ENCODE measurements at regions not wholly inside any gene's neighbourhood (a gene's known extent, or its start where the extent isn't known, plus 50 kb on each side); places are given as distances from the start of the nearest gene placed in this dataset.

DNA sequence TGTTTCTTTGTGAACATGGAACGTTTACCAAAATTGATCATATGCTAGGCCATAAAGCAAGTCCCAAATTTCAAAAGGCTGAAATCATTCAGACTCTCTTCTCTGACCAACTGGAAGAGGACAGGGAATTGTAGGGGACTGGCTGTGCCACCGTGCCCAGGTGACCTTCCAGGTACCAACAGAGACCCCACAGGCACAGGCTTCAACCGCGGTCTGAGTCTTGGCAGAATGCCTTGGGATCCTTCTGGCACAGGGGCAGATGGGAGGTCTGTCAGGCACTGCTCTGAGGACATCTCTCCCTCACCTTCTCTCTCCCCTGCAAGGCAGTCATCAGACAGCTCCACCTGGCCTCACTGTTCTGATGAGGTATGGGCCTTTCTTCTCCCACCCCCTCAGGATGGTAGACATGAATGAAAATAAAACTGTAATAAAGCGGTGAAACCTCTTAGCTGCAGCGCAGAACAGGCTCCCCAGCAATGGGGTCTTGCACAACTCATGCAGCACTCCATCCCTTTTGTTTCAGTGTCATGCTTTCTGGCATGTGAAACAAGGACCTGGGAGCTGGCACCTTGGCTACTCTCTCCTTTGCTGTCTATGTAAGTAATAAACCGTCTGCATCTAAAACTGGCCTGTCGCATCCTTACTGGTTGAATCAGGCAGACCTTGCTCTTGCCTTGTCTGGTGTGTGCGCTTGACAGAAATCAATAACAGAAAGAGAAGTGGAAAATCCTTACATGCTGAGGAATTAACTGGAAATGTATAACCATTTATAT lies 289.2 kb downstream of the KLF13 start:
- TF ChIP-seq, protein P1, sequence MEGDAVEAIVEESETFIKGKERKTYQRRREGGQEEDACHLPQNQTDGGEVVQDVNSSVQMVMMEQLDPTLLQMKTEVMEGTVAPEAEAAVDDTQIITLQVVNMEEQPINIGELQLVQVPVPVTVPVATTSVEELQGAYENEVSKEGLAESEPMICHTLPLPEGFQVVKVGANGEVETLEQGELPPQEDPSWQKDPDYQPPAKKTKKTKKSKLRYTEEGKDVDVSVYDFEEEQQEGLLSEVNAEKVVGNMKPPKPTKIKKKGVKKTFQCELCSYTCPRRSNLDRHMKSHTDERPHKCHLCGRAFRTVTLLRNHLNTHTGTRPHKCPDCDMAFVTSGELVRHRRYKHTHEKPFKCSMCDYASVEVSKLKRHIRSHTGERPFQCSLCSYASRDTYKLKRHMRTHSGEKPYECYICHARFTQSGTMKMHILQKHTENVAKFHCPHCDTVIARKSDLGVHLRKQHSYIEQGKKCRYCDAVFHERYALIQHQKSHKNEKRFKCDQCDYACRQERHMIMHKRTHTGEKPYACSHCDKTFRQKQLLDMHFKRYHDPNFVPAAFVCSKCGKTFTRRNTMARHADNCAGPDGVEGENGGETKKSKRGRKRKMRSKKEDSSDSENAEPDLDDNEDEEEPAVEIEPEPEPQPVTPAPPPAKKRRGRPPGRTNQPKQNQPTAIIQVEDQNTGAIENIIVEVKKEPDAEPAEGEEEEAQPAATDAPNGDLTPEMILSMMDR (conservative IDR thresholded peaks at IDR 0.05 in 1 of 2, IDR thresholded peaks at IDR 0.05 in 1 of 2; ENCODE audit: low read depth in 1 of 2, low read length in 2 of 2), result no peak
- no peak for TF ChIP-seq EZH2 (IDR thresholded peaks at IDR 0.05; ENCODE audit: low read length, missing control alignments)
